HG02852 (cell line): ENCODE measurements at regions not wholly inside any gene's neighbourhood (a gene's known extent, or its start where the extent isn't known, plus 50 kb on each side); places are given as distances from the start of the nearest gene placed in this dataset.

Source experiments
- ATAC-seq: cut with Tn5 transposase; IDR thresholded peaks from one replicate; pipeline ENCODE4 v1.9.1; 2021; ENCODE audit warnings: mild to moderate bottlenecking, moderate library complexity; ENCODE audit not compliant: unreplicated experiment

DNA sequence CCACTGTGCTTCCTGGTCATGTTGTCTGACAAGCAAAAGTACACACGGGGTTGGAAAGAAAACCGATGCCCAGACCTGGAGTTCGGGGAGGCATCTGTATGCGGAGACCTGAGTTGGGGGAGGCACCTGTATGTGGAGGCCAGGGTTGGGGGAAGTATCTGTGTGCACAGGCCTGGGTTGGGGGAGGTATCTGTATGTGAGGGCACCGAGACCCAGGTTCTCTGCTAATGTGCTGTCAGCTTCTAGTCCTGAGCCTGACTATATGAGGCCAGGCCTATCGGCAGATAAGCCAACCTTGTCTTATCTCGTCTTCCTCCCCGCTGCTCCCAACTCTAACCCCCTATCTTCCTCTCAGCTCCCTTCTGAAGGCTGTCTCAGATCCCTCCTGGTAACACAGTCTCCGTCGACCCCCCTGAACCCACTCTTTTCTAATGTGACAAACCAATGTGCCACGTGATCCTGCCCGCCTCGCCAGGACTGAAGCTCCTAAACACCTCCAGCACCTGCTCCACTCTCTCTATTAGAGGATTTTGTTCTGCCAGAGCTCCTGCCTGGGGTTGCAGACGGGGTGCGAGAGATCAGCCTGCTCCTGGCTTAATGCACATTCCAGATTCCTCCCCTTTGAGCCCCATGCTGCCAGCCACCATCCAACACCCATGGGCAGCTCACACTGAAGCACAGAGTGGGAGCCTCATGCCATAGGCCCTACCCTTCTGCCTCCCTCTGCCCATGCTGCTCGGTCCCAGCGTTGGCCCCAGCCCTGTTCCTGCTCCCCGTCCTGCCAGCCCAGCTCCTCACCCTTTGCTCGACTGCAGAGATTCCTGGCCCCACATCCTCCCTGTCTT lies 188.4 kb downstream of the SH3BP4 start:
- no peak for ATAC-seq

- no peak for ATAC-seq
These were observed 188.9 kb downstream of the SH3BP4 start for GRCh38 chr2:235140801-235141081.

DNA sequence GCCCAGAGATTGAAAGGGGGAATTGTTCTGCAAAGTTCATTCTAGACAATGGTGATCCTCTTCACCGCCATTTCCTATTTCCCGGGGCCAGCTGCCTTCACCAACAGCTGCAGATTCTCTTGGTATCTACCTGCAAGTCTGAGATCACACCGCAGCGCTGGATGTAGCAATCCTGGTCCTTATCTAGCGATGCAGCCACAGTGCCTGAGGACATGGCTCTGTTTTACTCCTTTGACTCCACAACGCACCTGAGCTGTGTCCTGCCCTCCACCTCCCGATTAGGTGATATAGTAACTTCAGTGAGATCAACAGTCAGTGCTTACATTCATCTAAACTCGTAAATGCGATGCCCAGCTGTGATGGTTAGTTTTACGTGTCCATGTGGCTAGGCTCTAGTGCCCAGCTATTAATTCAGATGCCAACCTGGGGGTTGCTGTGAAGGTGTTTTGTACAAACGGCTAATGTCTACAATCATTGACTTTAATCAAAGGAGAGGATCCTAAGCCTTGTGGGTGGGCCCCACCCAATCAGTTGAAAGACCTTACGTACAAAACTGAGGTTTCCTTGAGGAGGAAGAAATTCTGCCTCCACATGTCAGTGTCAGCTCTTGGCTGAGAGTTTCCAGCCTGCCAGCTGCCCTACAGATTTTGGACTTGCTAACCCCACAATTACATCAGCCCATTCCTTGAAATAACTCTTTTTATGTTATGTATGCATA lies 189.8 kb downstream of the SH3BP4 start:
- ATAC-seq, result no peak

DNA sequence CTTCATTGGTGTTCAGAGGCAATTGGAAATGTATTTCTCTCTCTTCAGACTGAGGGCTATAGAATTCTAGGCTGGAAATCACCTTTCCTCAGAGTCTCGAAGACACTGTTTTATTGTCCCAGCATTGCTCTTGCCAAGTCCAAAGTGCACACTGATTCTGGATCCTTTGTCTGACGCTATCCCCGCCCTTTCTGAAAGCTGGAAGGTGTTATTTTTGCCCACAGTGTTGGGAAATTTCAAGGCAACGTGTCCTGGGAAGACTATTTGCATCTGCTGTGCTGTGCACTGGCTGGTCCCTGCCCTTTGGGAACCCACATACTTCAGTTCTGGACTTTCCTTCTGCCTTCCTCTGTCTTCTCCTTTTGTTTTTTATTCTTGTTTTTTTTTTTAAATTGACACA lies 190.8 kb downstream of the SH3BP4 start:
- ATAC-seq, result no peak

DNA sequence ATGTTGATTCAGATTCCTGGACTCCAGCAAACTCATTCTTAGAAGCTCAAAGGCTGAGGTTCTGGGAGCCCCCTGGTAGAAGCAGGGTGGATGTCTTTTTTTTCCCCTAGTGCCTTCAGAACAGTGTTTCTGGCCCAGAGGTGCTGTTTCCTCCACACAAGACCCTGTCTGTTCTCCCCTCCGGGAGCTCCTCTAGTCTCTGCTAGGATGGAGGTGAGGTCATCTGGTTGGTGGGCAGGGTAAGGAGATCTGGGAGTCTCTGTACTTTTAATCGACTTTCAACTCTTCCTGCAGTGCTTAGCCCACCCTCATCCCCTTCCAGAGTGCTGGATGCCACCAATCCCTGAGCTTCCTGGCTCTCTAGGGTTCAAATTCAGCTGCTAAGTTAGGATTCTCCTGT lies 192.0 kb downstream of the SH3BP4 start:
- no peak for ATAC-seq

DNA sequence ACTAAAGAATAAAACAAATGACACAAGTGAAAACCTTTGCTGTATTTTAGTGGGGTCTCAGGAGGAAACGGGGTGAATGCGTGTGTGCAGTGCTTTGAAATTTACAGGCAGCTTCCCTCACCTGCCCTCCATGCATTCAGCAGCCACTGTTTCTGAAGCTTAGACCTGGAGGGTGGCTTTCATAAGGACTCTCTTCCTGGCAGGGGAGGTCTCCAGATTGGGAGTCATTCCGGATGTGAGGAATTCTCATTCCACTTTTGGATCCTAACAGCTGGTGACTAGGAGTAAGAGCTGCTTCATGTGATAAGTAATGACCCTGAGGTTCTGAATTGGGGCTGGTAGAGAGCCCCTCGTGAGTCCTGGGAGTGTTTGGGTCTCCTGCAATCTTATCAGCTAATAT lies 192.5 kb downstream of the SH3BP4 start:
- no peak for ATAC-seq

GRCh38 chr2:235146206-235146605 lies 194.4 kb downstream of the SH3BP4 start:
- ATAC-seq, result no peak

GRCh38 chr2:235146871-235147565 lies 195.2 kb downstream of the SH3BP4 start:
- ATAC-seq, result no peak

DNA sequence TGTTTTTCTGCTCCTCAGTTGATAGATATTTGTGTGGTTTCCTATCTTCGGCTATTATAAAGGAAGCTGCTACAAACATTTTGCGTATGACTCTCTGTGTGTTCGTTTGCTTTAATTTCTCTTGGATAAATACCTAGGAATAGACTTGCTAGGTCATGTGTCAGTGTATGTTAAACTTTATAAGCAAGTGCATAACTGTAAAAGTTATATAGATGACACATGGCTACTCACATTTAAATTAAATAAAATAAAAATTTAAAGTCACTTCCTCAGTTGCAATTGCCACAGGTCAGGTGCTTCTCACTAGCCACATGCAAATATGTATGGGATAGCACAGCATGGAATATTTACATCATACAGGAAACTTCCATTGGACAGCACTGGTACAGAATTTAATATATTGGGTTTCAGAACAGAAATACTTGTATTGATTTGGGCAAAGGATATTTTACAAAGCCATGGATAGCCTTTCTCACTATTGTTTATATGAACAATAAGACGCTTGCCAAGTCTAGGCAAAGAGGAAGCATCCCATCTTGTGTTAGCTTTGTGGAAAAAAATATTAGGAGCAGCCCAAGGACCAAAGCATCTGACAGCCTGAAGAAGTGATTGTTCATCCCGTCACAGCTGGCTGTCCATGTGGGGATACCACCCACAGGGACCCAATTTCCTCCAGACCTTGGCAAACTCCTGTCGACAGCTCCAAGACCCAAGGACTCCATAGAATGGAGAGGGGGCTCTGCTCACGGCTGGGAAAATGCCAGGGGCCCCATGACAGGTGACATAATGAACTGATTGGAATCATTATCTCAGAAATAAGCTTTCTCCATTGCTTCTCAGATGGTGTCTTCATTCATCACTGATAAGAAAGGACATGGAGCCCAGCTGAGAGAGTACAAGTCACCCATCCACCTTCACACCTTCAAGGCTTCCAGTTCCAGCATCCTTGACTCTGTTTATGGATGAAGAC lies 196.7 kb downstream of the SH3BP4 start:
- ATAC-seq, result no peak

DNA sequence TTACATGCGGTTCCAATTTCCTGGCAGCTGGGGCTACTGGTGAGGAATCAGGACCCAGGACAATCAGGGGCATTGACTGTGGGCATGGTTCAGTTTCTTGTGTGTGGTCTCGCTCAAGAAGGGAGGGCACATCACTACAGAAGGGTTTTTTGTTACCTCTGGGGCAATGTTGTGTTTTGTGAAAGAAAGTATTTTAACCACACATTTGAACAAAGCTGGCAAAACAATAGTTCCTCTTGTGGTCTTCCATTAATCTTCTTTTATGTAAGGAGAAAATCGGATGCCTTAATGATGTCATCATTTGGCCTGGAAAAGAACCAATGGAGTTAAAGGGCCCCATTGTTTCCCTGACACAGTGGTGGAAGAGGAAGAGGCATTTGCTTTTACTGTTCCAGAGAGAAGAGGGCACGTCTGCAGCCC lies 197.4 kb downstream of the SH3BP4 start:
- no peak for ATAC-seq

DNA sequence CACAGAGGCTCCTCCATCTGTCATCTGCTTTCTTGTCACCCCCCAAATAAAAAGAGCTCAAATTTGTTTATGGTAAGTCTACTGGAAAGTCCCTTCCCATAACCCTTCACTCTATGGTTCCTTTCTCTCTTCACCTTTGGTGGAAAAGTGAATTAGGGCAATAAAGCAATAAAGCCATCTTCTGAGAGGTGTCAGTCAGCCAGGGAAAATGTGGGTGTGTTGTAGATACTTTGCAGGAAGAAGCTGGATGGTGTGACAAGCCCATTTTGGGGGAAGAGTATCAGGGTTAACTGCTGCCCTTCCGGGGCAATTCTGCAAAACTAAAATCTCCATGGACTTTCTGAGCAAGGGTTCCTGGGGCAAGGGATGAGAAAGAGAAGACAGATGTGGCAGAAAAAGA lies 197.9 kb downstream of the SH3BP4 start:
- no peak for ATAC-seq

GRCh38 chr2:235151152-235151551 lies 199.3 kb downstream of the SH3BP4 start:
- ATAC-seq, result no peak

DNA sequence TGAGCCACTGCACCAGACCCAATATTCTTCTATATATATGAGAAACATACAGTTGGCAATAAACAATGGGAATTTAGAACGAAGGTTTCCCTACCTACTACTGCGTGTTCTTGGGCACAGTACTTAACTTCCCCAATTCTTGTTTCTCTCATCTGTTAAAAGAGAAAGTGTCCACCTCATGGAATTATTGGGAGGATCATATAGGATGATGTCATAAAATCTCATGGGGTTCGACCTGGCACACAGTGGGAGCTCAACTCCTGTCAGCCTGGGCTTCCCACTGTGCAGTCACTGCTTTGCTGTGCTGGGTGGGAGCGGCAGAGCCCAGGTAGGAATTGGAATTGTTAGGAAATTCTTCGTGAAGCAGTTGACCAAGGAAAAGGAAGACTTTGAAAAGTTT lies 203.3 kb downstream of the SH3BP4 start:
- ATAC-seq, result no peak

GRCh38 chr2:235156055-235156454 lies 204.2 kb downstream of the SH3BP4 start:
- ATAC-seq, result no peak

DNA sequence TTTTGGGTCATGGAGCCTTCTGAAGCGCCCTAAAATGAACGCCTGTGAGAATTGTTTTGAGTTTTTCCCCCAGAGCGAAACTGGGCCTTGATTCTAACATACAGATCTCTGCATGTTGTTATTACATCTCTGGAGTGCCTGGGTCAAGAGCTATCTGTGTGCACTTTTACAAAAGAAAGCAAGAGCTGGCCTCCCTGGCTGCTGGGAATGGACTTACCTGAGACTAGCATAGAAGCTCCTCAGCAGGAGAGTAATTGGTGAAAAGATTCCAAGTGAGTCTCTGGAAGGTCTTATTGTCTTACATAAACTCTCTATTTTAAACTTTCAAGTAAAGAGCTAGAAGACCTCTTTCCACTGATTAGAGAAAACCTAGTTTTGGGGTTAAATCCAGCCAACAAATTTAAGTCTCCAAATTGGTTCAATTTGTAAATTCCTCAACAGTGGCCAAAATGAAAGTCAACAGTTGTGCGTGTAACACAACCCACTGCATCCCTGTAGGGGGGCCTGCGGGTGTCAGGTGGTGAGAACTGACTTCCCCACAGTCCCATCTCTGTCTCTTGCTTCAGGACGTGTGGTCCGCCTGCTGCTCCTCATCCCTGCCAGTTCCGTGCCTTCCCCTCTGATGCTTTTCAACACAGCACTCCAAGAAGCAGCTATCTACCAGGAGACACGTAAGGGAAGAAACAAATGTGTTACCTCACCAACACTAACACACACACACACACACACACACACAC lies 206.1 kb downstream of the SH3BP4 start:
- no peak for ATAC-seq

DNA sequence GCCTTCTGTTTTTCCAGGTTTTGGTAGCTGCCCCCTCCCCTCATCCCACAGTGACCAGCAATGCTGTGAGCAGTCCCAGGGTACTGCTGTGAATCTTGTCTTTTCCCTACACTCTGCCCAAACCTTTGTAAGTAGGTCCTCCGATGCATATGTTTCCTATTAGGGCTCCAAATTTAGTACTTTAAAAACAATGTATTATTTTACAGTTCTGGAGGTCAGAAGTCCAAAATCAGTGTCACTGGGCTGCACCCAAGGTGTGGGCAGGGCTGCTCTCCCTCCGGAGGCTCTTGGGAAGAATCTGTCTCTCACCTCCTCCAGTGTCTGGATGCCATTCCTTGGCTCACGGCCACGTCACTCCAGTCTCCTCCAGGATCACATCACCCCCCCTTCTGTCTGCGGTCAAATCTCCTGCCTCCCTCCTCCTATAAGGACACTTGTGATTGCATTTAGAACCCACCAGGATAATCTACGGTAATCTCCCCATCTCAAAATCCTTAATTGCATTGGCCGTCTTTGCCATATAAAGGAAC lies 208.5 kb downstream of the SH3BP4 start:
- no peak for ATAC-seq

- no peak for ATAC-seq
These were observed 209.7 kb downstream of the SH3BP4 start for GRCh38 chr2:235161565-235161964.

DNA sequence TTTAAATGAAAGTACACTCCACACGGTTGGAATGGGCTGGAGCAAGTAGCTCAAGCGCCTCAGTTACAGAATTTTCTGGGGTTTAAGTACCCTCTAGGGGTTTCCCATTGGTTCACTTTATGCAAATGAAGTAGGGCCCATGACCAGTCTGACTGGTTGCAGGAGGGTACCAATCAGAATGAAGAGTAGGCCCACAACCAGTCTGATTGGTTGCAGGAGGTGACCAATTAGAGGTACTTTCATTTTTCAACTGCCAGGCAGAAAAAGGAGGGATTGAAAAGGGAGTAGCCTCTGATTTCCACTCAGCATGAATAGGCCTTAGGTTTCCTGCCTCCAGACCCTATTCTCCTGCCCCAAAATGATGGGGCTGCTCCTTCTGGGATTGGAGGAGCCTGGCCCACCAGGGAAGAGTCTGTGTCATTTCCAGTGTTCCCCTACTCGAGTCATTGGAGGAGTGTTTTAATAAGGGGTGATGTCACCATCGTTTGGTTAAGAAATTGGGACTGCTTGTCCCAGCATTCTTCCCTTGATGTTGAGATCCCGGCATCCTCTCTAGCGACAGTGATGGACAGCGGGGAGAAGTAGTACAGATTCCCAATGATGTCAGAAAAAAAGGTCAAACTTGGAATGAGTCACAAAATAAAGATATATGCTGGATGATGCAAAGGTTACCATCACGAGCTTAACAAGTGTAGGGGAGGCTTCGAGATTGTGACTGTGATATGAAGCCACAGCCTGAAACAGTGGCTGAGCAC lies 210.4 kb downstream of the SH3BP4 start:
- no peak for ATAC-seq

DNA sequence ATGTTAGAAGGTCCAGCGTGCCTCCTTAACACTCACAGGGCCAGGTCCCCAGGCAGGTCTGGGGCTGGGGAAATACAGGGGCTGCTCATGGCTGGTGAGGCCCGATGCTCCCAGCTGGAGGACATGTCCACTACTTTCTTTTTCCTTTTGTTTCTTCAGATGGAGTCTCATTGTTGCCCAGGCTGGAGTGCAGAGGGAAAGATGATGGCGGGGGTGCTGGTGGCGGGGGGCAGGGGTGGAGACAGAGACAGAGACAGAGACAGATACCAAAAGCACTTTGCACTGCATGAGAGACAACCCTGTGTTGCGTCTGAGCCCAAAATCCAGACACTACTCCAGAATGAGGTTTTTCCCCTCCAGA lies 211.0 kb downstream of the SH3BP4 start:
- ATAC-seq, result no peak
